Stimulated activated CD8-positive, alpha-beta memory T cell treated with anti-CD3 and anti-CD28 coated beads, Interleukin-12 subunit alpha, Interleukin-12 subunit beta, amount 100 ng/mL, for 4 hours (primary cell): ENCODE measurements at regions not wholly inside any gene's neighbourhood (a gene's known extent, or its start where the extent isn't known, plus 50 kb on each side); places are given as distances from the start of the nearest gene placed in this dataset.
"Not testable (repeated sequence)": the region's sequence is repeated elsewhere in the genome, so short reads cannot be mapped to it uniquely, and the experiment has no call there.

ENCODE experiments used
- DNase-seq: peaks from one replicate; pipeline ENCODE4 v3.0.0-alpha.2; 2020; ENCODE audit warnings: low read depth

DNA sequence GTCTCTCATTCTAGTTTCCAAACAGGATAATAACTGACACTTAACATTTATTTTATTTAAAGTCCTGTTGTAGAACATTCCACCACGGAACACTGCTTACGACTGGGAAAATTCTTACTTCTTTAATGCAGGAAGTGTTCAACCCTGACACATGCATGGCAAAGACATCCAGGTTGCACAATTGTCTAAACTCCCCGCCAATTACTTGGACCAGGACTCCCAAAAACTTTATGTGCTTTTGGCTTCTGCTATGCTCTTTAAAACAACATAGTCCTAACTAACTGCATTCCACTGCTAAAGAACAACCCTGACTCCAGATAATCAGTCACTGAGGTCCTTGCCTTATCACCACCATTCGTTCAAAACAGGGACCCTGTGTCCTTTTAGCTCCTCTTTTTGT lies 995.8 kb downstream of the LTN1 start:
- DNase-seq: not testable (repeated sequence)

DNA sequence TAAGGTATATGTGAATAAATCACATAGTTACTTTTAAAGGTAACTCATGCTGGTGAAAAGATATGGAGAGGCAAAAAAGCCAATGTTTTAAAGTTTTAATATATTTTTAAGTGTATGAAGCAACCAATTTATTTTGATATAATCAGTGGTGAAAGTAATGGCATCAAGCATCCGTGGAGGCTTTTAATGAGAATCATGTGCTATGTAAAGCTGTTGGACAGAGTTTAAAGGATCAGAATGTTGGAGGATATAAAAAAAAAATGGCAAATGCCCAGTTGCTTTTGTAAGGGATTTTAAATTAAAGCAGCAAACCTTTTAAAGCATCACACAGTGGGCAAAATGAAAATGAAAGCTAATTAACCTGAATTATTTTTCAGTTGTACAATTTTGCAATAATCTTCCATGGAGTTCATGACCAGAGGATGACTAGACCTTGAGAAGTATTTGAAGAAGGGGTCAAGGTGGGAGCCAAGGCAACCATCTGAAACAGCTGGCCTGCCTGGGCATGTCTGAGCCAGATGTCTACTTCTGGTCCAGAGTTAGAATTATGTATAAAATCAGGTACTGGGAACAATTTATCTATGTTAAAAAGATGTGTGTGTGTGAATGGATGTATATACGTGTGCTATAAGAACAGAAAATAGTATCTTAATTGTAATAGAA lies 1007.9 kb downstream of the LTN1 start:
- DNase-seq: not testable (repeated sequence)

- DNase-seq: not testable (repeated sequence)
Measured at GRCh38 chr21:27979446-27979845, 1012.6 kb upstream of the ADAMTS5 start.

GRCh38 chr21:27975514-27975913 lies 1008.6 kb upstream of the ADAMTS5 start:
- DNase-seq: no peak

DNA sequence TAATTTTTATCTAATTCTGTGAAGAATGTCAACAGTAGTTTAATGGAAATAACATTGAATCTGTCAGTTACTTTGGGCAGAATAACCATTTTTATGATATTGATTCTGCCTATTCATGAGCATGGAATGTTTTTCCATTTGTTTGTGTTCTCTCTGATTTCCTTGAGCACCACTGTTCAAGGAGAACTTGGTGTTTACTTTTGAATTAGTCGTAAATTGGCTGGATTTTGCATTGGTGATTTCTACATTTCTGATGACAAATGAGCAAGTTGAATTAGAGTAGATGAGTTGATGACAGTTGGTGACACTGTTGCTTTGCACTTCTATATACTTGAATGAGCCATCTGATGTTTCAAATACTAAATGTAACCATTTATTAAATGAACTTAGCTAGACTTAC lies 1007.3 kb upstream of the ADAMTS5 start:
- DNase-seq: not testable (repeated sequence)

DNA sequence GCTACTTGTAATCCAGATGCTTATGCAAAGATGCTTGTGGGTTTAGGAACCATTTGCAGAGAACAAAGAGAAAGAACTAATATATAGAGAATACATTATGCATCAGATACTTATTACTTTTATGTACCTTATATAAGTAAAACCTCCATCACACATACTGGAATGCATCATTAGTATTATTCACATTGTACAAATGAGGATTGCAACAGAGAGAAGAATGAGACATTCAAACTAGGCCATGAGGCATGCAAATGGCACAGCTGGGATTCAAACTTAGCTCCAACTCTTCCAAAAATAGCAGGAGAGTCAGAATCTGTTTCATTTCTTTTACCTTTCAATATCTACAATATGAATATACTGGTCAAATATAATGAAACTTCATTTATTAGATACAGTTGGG lies 1001.4 kb upstream of the ADAMTS5 start:
- not testable (repeated sequence) for DNase-seq

- no peak for DNase-seq
Measured at GRCh38 chr21:27954543-27955165, 987.8 kb upstream of the ADAMTS5 start.

DNA sequence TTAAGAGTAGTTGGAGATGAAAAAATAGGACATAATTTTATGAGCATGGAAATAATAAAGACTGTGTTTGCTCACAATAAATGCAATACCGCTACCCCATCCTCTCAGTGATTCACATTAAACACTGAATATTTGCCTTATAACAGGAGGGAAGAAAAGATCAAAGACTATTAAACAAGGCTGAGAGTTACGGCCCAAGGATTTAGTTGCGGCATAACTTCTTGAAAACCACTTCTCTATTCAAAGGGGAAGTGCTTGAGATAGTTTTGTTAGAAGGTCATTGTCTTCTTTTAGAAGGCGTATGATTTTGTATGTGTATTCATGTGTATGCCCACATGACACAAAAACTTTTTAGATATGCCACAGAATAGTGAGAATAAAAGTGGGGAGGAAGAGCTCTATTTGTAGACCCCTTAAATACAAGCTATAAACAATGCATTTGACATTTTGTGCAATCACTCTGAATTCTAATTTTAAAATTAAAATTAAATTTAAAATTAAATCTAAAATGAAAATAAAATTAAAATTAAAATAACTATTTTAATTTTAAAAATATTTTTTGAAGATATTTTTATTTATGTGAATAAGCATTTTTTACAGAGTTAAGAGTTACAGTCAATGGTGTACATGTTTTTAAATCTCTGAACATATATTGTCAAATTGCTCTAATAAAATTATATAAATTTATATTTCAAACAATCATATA lies 986.6 kb upstream of the ADAMTS5 start:
- DNase-seq: no peak

DNA sequence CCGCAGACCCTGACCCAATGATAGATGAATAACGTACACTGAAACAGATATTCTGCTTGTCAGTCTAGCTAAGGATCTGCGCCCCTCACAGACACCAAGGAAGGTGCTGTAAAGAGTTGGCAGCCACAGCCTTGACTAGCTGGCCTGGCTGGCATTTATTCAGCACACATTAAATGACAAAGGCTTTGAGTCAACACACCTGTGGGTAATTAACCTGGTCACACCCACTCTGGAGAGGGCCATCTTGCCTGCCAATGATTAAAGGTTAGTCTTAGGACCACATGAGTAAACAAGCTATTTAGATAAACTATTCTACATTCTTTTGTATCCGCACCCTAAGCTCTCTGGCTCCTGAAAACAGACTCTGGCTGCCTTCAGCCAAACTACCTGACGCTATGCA lies 982.2 kb upstream of the ADAMTS5 start:
- DNase-seq: not testable (repeated sequence)

DNA sequence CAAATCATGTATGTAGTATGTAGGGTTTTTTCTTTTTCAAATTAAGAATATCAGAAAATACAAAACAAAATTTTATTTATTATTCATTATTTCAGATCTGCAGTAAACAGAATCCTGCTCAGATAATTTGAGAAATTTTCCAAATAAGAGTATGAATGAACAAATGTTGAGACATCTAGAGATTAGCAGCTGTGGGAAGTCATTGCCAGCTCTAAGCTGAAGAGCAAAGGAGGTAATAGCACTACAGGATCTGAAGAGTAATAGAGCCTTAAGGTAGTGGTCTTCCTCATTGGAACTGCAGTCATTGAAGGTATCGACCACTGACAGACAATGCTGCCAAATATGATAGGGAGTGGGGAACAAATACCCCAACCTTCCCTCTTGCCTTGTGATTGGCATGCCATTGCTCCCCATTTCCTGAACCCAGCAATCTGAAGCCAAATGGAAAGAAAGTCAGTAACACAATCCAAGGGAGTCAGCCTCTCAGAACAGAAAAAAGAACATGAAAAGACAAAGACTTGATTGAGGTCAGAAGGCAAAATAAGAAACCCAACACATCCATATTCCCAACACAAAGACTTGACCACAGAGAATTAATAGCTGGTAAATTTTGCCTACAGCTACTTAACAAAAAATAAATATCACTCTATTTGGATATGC lies 963.4 kb upstream of the ADAMTS5 start:
- DNase-seq: not testable (repeated sequence)

DNA sequence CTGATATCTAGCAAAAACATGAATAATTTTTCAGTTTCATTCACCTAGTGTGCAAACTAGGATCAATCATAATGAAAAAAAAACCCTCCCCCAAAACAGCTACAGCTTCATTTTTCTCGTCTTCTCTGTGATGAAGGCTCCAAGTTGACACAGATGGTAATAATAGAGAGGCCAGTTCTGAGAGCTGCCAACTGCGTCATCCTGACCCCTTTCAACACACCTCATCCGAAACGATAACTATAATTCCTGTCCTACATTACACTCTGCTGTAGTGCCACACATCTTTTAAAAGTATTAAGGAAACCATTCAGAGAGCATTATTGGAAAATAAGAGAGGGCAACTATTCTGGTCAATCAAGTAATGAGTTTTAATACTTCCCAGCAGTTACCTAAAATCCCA lies 962.3 kb upstream of the ADAMTS5 start:
- DNase-seq: not testable (repeated sequence)

GRCh38 chr21:27928534-27929115 lies 961.7 kb upstream of the ADAMTS5 start:
- DNase-seq: not testable (repeated sequence)

- not testable (repeated sequence) for DNase-seq
Measured at GRCh38 chr21:27921421-27921820, 954.5 kb upstream of the ADAMTS5 start.

- DNase-seq: not testable (repeated sequence)
Measured at GRCh38 chr21:27917966-27918365, 951.1 kb upstream of the ADAMTS5 start.

DNA sequence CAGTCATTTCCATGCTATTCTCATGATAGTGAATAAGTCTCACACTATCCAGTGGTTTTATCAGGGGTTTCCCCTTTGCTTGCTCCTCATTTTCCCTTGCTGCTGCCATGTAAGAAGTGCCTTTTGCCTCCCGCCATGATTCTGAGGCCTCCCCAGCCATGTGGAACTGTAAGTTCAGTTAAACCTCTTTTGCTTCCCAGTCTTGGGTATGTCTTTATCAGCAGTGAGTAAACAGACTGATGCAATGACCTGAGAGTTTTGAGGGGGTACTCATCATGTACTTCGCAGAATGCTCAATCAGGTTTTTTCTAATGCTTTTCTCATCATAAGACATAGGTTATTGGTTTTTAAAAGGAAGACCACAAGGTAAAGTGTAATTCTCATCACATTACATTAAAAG lies 949.4 kb upstream of the ADAMTS5 start:
- not testable (repeated sequence) for DNase-seq

GRCh38 chr21:27912133-27912532 lies 945.2 kb upstream of the ADAMTS5 start:
- DNase-seq: not testable (repeated sequence)

GRCh38 chr21:27909487-27909886 lies 942.6 kb upstream of the ADAMTS5 start:
- not testable (repeated sequence) for DNase-seq

DNA sequence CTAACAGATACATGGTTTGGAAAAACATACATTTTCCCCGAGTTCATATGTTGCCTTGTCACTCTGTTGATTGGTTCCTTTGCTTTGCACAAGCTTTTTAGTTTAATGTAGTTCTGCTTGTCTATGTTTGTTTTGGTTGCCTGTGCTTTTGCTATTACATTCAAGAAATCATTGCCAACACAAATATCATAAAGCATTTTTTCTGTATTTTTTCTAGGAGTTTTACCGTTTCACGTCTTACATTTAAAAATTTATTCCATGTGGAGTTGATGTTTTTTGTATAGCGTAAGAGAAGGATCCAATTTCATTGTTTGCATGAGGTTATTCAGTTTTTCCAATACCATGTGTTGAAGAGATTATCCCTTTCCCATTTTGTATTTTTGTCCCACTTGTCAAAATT lies 941.9 kb upstream of the ADAMTS5 start:
- DNase-seq: not testable (repeated sequence)

GRCh38 chr21:27902904-27903303 lies 936.0 kb upstream of the ADAMTS5 start:
- DNase-seq: not testable (repeated sequence)

DNA sequence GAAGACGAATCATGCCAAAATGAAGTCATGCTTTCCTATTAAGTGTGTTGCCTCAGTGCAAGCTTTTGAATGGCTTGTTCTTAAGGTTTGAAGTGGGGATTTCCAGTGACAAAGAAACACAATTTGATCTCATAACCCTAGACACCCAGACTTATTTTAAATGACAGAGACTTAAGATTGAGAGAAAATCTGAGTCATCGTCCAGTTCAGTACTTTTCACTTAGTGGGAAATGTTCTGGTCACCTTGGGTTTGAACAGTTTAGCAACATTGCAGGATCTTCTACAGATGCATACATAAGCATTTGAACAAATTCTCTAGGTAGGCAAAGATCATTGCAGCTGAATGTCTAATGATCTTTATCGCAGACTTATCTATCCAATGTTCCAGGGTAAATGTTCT lies 926.7 kb upstream of the ADAMTS5 start:
- DNase-seq: not testable (repeated sequence)

- DNase-seq: not testable (repeated sequence)
Measured at GRCh38 chr21:27891495-27891894, 924.6 kb upstream of the ADAMTS5 start.

DNA sequence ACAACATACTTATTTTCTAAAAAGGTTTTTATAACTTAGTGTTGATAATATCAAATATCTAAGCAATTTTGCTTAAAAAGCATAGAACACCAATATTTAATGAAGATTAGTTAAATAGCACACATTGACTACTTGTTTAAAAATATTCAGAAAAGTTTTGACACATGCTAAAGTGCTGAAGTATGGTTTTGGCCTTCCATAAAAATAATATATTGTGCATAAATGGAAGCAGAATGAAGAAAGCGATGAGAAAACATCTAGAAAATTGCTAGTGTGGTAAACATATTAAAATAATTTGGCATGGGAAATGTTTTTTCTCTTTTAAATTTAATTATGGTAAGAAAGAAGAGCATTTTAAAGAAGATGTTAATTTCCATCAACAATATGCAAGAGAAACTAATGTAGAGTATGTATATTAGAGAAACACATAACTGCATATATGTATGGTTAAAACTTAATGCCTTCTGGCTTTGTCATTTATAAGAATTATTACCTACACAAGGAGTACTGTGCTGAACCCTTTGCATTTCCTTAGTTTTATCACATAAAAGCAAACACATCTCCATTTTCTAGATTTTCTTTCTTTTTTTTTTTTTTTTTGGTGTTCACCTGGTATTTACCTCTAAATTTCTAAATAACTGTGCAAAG lies 921.0 kb upstream of the ADAMTS5 start:
- DNase-seq: not testable (repeated sequence)
